Duodenal mucosa (tissue), 2 donors: ENCODE measurements at regions not wholly inside any gene's neighbourhood (a gene's known extent, or its start where the extent isn't known, plus 50 kb on each side); places are given as distances from the start of the nearest gene placed in this dataset.

Source experiments
- H3K27ac ChIP-seq: one replicate; pipeline ENCODE4 v1.7.0; 2013; ENCODE audit warnings: low read depth, low read length
- H3K27me3 ChIP-seq, 2 donors: one replicate each; pipeline ENCODE4 v1.7.0; 2013; ENCODE audit warnings: low read length in 2 of 2, control low read depth in 1 of 2; ENCODE audit not compliant: insufficient read depth in 2 of 2, control insufficient read depth in 1 of 2
- H3K36me3 ChIP-seq, 2 donors: one replicate each; pipeline ENCODE4 v1.7.0; 2013; ENCODE audit warnings: low read length in 2 of 2, control low read depth in 1 of 2; ENCODE audit not compliant: insufficient read depth in 2 of 2, control insufficient read depth in 1 of 2
- H3K4me1 ChIP-seq, 2 donors: one replicate each; pipeline ENCODE4 v1.7.0; 2013; ENCODE audit warnings: low read length in 2 of 2, control low read depth in 1 of 2; ENCODE audit not compliant: insufficient read depth in 2 of 2, control insufficient read depth in 1 of 2
- H3K4me3 ChIP-seq, 2 donors: one replicate each; pipeline ENCODE4 v1.7.0; 2013; ENCODE audit warnings: low read length in 2 of 2, low read depth in 1 of 2
- H3K9ac ChIP-seq, 2 donors: one replicate each; pipeline ENCODE4 v1.7.0; 2013; ENCODE audit warnings: low read length in 2 of 2, low read depth in 1 of 2
- H3K9me3 ChIP-seq, 2 donors: one replicate each; pipeline ENCODE4 v1.7.0; 2013; ENCODE audit warnings: low read length in 2 of 2, control low read depth in 1 of 2; ENCODE audit not compliant: control insufficient read depth in 1 of 2

DNA sequence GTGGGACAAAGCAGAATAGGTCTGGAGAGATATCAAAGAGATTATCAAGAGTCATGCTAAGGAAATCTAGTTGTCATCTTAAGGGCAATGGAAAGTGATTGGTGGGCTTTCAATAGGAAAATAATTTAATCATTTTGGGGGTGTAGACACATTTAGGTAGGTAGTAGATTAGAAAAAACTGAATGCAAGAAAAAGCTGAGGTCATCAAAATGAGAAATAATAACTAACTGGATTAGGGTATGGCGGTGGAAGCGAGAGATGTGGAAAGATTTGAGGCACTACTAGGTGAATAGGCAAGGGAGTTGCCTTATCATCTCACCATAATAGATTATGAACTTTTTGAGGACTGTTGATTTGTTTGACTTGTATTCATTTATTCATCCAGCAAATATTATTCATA is 393.2 kb upstream of the ZNF608 start:
- Histone ChIP-seq H3K27ac (no peak overlapping the region), H3K36me3 (no peaks in the 10 kb centered on the region), H3K4me3 (no peak overlapping the region), H3K4me1 (peaks cover 0 to 5% of the 10 kb centered on the region in 2 donors), H3K9me3 (no peaks in the 10 kb centered on the region), H3K9ac (no peak overlapping the region), H3K27me3 (no peaks in the 10 kb centered on the region)

DNA sequence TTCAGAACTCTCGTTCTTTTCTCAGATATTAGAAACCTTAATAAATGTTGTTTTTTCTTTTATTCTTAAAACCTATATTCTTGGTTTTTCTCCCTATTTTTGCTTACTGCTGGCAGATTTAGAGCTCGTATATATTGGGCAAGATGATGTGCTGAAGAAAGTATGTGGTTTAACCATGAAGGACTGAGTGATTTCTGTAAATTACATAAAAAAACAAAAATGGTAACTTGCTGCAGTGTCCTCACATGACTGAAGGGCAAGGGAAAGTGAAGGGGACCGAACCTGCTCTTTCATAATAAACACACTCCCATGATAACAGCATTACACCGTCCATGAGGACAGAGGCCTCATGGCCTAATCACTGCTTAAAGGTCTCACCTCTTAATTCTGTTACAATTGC is 393.8 kb upstream of the ZNF608 start:
- H3K27me3 ChIP-seq, result no peaks in the 10 kb centered on the region
- no peaks in the 10 kb centered on the region for H3K36me3 ChIP-seq
- H3K4me1 ChIP-seq, result peaks cover 0 to 2% of the 10 kb centered on the region in 2 donors
- no peak overlapping the region for H3K4me3 ChIP-seq
- H3K27ac ChIP-seq, result no peak overlapping the region
- H3K9me3 ChIP-seq, result no peaks in the 10 kb centered on the region
- H3K9ac ChIP-seq, result no peak overlapping the region

DNA sequence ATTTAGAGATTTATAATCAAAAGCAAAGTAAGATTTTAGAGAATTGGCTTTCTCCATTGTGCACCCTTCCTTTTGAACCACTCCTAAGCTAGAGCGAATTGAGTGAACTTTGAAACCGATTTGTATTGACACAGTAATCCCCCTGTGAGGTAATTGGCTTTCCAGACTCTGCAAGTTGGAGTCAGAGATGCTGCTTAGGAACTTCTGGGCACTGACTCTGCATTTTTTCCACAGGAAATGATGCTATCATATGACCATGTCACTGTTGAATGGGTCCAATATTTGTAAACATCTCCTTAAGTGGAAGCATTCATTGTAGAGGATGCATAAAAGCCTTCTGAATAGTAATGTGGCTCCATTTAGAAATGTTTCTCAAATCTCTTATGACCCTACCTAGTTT is 394.4 kb upstream of the ZNF608 start:
- Histone ChIP-seq H3K4me3 (no peak overlapping the region), H3K4me1 (no peaks in the 10 kb centered on the region), H3K9me3 (no peaks in the 10 kb centered on the region), H3K9ac (no peak overlapping the region), H3K36me3 (no peaks in the 10 kb centered on the region), H3K27ac (no peak overlapping the region), H3K27me3 (no peaks in the 10 kb centered on the region)

- Histone ChIP-seq H3K9ac (no peak overlapping the region), H3K27me3 (no peaks in the 10 kb centered on the region), H3K4me3 (no peak overlapping the region)
Observed at GRCh38 chr5:125142458-125142857, 396.0 kb upstream of the ZNF608 start.

GRCh38 chr5:125143011-125143410 is 396.6 kb upstream of the ZNF608 start:
- no peaks in the 10 kb centered on the region for H3K4me1 ChIP-seq
- H3K27ac ChIP-seq, result no peak overlapping the region
- H3K9ac ChIP-seq, result no peak overlapping the region
- H3K4me3 ChIP-seq, result no peak overlapping the region
- H3K36me3 ChIP-seq, result no peaks in the 10 kb centered on the region
- no peaks in the 10 kb centered on the region for H3K27me3 ChIP-seq
- no peaks in the 10 kb centered on the region for H3K9me3 ChIP-seq

More at GRCh38 chr5:125142458-125142857, 396.0 kb upstream of the ZNF608 start:
- Histone ChIP-seq H3K27ac (no peak overlapping the region), H3K4me1 (no peaks in the 10 kb centered on the region), H3K9me3 (no peaks in the 10 kb centered on the region), H3K36me3 (no peaks in the 10 kb centered on the region)

DNA sequence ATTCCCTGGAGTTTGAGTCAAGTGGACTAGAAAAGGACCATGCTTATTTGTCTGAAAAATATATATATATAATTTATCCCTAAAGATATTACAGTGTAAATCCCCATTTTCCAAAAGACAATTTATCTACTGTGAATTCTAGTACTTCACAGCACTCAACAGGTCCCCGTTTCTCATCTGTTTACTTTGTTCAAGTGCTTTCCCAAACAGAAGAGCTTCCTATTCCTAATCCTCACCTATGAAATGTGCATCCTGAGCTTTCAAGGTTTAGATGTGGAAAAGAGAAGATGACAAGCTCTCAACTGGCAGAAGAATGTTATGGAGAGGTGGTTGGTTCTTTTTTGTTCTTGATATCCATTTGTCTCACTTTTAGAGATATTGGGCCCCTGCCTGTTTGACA is 401.6 kb upstream of the ZNF608 start:
- H3K9ac ChIP-seq, result no peak overlapping the region
- H3K27me3 ChIP-seq, result no peaks in the 10 kb centered on the region
- H3K36me3 ChIP-seq, result no peaks in the 10 kb centered on the region
- H3K27ac ChIP-seq, result no peak overlapping the region
- no peaks in the 10 kb centered on the region for H3K4me1 ChIP-seq
- H3K9me3 ChIP-seq, result no peaks in the 10 kb centered on the region
- H3K4me3 ChIP-seq, result no peak overlapping the region

- H3K4me3 ChIP-seq, result no peak overlapping the region
- H3K4me1 ChIP-seq, result no peaks in the 10 kb centered on the region
- no peak overlapping the region for H3K27ac ChIP-seq
- no peaks in the 10 kb centered on the region for H3K27me3 ChIP-seq
- H3K9me3 ChIP-seq, result no peaks in the 10 kb centered on the region
- H3K9ac ChIP-seq, result no peak overlapping the region
- H3K36me3 ChIP-seq, result no peaks in the 10 kb centered on the region
Observed at GRCh38 chr5:125148706-125149105, 402.3 kb upstream of the ZNF608 start.

- Histone ChIP-seq H3K27ac (no peak overlapping the region), H3K9ac (no peak overlapping the region), H3K36me3 (no peaks in the 10 kb centered on the region), H3K27me3 (no peaks in the 10 kb centered on the region), H3K4me1 (no peaks in the 10 kb centered on the region), H3K9me3 (no peaks in the 10 kb centered on the region), H3K4me3 (no peak overlapping the region)
Observed at GRCh38 chr5:125149110-125149509, 402.7 kb upstream of the ZNF608 start.

GRCh38 chr5:125149527-125149926 is 403.1 kb upstream of the ZNF608 start:
- Histone ChIP-seq H3K27me3 (no peaks in the 10 kb centered on the region), H3K4me3 (no peak overlapping the region), H3K27ac (no peak overlapping the region), H3K36me3 (no peaks in the 10 kb centered on the region), H3K4me1 (no peaks in the 10 kb centered on the region), H3K9ac (no peak overlapping the region), H3K9me3 (no peaks in the 10 kb centered on the region)

GRCh38 chr5:125150041-125150669 is 403.7 kb upstream of the ZNF608 start:
- no peak overlapping the region for H3K27ac ChIP-seq
- H3K4me1 ChIP-seq, result no peaks in the 10 kb centered on the region
- H3K9ac ChIP-seq, result no peak overlapping the region
- no peaks in the 10 kb centered on the region for H3K27me3 ChIP-seq
- H3K4me3 ChIP-seq, result no peak overlapping the region
- no peaks in the 10 kb centered on the region for H3K36me3 ChIP-seq
- H3K9me3 ChIP-seq, result no peaks in the 10 kb centered on the region
